GM12874 (cell line): ENCODE measurements at regions not wholly inside any gene's neighbourhood (a gene's known extent, or its start where the extent isn't known, plus 50 kb on each side); places are given as distances from the start of the nearest gene placed in this dataset.

Experiments used
- TF ChIP-seq, protein P1 (sequence below): IDR thresholded peaks from 2 replicates; pipeline ENCODE4 v1.5.1; 2011; ENCODE audit warnings: low read depth, mild to moderate bottlenecking, control low read depth, low read length, moderate library complexity; ENCODE audit not compliant: insufficient read depth

DNA sequence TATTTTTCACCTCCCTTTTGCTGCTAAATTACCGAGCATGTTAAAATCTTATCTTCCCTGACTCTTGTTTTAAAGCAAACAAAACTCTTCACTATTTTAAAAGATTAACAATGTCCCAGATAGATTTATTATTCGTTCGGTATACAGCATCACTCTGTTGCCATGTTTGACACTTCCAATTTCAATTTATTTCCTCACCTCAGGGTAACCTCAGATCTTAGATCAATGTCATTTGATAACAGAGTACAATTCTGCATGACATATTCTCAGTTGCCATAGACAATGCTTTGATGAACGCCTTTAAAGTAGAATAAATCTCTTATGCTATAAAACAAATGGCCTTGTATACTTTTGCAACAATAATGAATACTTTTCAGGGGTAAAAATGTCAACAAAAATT is 1078.1 kb upstream of the IGFBP7 start:
- TF ChIP-seq, protein P1, sequence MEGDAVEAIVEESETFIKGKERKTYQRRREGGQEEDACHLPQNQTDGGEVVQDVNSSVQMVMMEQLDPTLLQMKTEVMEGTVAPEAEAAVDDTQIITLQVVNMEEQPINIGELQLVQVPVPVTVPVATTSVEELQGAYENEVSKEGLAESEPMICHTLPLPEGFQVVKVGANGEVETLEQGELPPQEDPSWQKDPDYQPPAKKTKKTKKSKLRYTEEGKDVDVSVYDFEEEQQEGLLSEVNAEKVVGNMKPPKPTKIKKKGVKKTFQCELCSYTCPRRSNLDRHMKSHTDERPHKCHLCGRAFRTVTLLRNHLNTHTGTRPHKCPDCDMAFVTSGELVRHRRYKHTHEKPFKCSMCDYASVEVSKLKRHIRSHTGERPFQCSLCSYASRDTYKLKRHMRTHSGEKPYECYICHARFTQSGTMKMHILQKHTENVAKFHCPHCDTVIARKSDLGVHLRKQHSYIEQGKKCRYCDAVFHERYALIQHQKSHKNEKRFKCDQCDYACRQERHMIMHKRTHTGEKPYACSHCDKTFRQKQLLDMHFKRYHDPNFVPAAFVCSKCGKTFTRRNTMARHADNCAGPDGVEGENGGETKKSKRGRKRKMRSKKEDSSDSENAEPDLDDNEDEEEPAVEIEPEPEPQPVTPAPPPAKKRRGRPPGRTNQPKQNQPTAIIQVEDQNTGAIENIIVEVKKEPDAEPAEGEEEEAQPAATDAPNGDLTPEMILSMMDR = no peak

DNA sequence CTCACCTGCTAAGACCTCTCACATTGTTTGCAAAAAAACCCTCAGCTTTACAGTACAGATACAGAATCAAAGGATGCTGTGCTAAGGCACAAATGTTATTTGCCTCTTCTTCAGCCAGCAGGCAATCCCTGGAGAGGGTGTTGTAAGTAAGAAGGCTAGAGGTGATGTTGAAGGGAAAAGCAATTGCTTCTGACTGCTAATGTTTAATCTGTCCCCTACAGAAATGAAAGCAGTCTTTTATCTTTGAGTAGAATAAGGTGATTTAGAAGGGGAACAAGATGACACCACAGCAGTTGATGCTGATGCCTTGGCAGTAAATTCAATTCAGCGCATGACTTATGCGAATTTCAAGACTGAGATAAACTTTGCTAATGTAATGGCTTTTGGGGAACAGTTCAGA is 1064.8 kb upstream of the IGFBP7 start:
- TF ChIP-seq, protein P1 = no peak

DNA sequence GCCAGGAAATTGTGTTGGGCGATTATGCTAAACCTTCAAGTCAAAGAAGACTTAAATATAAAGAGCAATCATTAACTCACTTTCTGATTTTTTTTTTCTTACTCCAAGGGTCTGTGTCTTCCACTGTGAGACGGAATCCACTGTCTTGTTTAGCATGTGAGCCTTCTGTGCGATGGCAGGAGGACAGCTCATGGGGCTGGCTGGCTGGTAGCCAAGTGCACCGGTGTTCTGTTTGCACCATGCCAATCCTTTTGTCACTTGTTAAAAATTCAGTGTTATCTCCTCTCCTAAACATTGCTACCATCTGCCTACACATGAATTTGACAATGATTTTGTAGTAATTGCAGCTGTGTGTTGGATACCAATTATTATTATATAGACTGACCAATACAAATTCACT is 1056.3 kb upstream of the IGFBP7 start:
- TF ChIP-seq, protein P1 = no peak

DNA sequence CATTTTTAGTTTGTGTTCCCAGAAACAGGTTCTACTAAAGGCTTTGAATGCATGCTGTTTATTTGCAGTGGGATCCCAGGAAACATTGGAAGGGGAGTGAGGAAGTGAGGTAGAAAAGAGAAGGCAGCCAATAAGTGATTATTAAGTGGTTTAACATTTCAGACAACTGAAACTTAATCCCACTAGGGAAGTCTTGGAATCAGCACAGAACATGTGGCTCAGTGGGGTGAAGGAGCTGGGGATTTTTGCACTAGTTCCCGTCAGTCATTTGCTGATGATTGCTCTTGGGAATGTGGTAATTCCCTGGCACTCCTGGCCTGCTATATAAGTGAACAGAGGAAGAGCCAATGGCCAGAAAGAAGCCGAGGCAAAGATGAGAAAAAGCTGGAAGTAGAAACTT is 1053.0 kb upstream of the IGFBP7 start:
- TF ChIP-seq, protein P1 = no peak

DNA sequence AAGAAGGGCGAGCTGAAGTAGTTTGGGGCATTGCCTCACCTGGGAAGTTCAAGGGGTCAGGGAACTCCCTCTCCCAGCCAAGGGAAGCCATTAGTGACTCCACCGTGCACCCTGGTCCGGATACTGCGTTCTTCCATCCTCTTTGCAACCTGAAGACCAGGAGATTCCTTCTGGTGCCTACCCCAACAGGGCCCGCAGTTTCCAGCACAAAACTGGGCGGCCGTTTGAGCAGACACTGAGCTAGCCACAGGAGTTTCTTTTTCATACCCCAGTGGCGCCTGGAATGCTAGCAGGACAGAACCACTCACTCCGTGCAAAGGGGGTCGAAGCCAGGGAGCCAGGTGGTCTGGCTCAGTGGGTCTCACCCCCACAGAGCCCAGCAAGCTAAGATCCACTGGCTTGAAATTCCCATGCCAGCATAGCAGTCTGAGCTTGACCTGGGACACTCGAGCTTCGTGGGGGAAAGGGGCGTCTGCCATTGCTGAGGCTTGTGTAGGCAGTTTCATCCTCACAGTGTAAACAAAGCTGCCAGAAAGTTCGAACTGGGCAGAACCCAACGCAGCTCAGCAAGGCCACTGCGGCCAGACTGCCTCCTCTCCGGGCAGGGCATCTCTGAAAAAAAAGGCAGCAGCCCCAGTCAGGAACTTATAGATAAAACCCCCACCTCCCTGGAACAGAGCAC is 1039.4 kb upstream of the IGFBP7 start:
- TF ChIP-seq, protein P1 = no peak

DNA sequence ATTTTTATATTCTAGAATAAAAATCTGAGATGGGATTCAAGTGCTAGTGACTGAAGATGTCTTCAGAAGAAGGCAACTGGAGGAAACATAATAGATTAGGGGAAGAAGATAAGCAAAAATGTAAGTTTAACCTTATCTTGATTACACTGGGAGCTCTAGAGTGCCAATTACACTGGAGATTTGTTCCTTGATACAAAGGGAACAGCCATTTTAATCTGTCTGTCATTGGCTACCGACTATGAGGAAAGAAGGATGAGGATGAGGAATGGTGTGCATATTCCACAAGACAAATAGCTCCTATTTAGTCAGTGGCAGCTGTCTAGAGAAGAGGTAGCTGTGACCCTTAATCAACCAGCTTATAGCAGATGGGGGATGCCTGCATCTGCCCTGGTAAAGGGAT is 1034.5 kb upstream of the IGFBP7 start:
- TF ChIP-seq, protein P1 = no peak

DNA sequence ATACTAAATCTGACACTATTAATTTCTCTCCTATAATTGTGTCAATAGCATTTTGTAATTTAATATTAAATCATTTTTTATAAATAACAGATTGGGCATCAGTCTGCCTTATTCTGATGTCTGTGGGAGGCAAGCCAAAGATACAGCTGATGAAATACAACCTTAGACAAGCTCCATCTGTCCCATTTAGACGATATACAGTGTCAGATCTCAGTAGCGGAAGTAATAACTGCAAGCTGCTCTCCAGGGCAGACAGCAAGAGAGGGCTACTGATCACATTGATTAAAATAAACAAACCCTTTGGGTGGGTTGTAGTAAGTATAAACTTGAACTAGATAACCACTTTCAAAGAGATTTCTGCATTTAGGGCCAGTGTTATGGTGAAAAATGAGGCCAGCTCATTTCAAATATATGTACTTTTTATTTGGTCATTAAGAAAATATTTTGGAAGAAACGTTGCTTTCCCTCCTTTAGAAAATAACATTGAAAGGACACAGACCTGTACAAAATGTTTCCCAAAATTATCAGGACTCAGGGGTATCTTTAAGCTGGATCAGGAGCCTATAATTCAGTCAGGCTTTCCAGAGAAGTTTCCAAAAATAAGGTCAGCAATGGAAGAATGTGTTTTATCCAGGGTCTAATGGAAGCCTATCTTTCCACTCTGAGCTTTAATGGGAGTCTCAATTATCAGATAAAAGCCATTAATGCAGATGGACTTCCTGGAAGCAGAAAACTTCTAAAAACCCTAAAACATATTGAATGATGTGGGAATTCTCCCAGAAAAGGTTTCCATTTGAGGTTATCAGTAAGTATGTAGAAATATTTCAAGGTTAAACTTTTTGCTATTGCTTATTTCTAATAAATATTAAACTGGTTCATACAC is 1028.8 kb upstream of the IGFBP7 start:
- TF ChIP-seq, protein P1 = no peak
